ENCODE measurements at regions not wholly inside any gene's neighbourhood (a gene's known extent, or its start where the extent isn't known, plus 50 kb on each side); places are given as distances from the start of the nearest gene placed in this dataset.

DNA sequence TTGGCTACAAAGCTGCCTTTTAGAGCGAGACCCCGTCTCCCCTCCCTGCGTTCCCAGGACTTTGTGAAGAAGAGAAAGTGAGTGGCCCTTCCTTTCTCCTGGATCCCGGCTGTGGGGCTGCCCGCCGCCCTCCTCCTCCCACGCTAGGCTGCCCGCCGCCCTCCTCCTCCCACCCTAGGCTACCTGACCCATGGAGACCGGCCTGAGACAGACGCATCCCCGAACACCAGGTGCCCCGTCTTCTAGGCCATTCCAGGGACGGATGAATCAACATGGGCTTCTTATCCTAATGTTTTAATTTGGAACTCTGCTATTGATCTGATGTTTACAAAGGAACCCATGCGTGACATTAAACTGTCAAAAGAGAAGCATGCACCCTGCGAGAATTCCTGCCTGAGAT, 117.3 kb upstream of the LPCAT1 start:
- Histone ChIP-seq H3K27me3 (peaks cover 7 to 40% (median 24%) of the 10 kb centered on the region in 7 donors), H3K36me3 (no peaks in the 10 kb centered on the region), H3K4me1 (peaks cover 0 to 17% (median 7%) of the 10 kb centered on the region in 9 donors), H3K27ac (no peak overlapping the region), H3K9me3 (no peaks in the 10 kb centered on the region), H3K4me3 (no peak overlapping the region)
- DNase-seq (no peak), ATAC-seq (no peak)
- TF ChIP-seq, protein P1, sequence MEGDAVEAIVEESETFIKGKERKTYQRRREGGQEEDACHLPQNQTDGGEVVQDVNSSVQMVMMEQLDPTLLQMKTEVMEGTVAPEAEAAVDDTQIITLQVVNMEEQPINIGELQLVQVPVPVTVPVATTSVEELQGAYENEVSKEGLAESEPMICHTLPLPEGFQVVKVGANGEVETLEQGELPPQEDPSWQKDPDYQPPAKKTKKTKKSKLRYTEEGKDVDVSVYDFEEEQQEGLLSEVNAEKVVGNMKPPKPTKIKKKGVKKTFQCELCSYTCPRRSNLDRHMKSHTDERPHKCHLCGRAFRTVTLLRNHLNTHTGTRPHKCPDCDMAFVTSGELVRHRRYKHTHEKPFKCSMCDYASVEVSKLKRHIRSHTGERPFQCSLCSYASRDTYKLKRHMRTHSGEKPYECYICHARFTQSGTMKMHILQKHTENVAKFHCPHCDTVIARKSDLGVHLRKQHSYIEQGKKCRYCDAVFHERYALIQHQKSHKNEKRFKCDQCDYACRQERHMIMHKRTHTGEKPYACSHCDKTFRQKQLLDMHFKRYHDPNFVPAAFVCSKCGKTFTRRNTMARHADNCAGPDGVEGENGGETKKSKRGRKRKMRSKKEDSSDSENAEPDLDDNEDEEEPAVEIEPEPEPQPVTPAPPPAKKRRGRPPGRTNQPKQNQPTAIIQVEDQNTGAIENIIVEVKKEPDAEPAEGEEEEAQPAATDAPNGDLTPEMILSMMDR (IDR thresholded peaks at IDR 0.05) = no peak
- 76 to 78% methylated on average over 16 of the region's 16 CpGs for WGBS, 2 donors
- intact Hi-C loops (cut with DNase I) = loop anchor here in 8 of 10 donors (5.0 to 10.0 kb wide), 8 partner anchors 166 to 716 kb away; no protein-coding TSS in a partner anchor

DNA sequence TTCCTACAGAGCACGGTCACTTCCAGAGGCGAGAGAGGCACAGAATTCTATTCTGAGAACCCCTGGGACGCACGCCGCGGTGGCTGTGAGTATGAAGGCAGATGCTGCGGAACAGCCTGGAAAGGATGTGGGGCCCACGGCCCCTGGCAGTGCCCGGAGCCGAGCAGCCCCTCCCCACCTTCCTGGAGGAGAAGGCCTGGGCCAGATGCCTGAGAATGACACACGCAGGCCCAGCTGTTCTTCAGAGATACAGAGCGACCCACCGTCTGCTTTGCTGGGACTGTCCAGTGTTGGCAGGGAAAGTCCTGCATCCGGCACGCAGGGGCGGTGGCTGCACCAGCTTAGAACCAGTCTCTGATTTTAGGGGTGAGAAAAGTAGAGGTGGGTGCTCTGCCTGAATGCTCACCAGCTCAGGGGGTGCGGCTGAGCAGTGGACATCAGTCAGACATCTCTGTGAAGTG, 116.7 kb upstream of the LPCAT1 start:
- Histone ChIP-seq H3K27me3 (peaks cover 7 to 35% (median 24%) of the 10 kb centered on the region in 7 donors), H3K27ac (no peak overlapping the region), H3K9me3 (no peaks in the 10 kb centered on the region), H3K36me3 (no peaks in the 10 kb centered on the region), H3K4me1 (peaks cover 0 to 17% (median 7%) of the 10 kb centered on the region in 9 donors), H3K4me3 (no peak overlapping the region)
- TF ChIP-seq, protein P1 (IDR thresholded peaks at IDR 0.05) = no peak
- DNase-seq (no peak), ATAC-seq (no peak)
- intact Hi-C loops (cut with DNase I) = loop anchor here in 8 of 10 donors (5.0 to 10.0 kb wide), 8 partner anchors 166 to 716 kb away; no protein-coding TSS in a partner anchor
- 63 to 70% methylated on average over 17 of the region's 17 CpGs for WGBS, 2 donors

DNA sequence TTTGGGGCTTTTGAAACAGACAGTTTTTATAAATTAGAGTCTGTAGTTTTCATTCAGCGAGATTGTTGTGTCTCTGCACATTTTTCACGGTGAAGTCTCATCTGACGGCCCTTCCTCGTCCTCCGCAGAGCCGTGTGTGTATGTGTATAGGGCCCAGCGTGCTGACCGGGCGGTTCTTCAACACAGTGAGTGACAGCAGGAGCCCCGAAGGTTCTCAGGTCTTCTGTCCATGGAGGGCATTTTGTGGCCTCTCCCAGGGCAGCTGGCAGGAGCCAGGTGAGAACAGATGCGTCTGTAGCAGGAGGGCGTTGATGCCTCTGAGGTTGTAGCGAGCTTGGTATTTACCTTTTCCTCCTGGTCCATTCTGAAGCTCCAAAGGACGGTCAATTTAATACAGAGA, 116.0 kb upstream of the LPCAT1 start:
- H3K27me3 ChIP-seq = peaks cover 7 to 35% (median 24%) of the 10 kb centered on the region in 7 donors
- TF ChIP-seq, protein P1 (IDR thresholded peaks at IDR 0.05) = no peak
- H3K36me3 ChIP-seq = no peaks in the 10 kb centered on the region
- DNase-seq (no peak), ATAC-seq (no peak)
- WGBS, 2 donors = 89 to 92% methylated on average over 14 of the region's 14 CpGs
- intact Hi-C loops (cut with DNase I) = loop anchor here in 8 of 10 donors (5.0 to 10.0 kb wide), 8 partner anchors 165 to 715 kb away; no protein-coding TSS in a partner anchor
- no peak overlapping the region for H3K27ac ChIP-seq
- H3K4me1 ChIP-seq = peaks cover 0 to 12% (median 3%) of the 10 kb centered on the region in 9 donors
- H3K9me3 ChIP-seq = no peaks in the 10 kb centered on the region
- no peak overlapping the region for H3K4me3 ChIP-seq

DNA sequence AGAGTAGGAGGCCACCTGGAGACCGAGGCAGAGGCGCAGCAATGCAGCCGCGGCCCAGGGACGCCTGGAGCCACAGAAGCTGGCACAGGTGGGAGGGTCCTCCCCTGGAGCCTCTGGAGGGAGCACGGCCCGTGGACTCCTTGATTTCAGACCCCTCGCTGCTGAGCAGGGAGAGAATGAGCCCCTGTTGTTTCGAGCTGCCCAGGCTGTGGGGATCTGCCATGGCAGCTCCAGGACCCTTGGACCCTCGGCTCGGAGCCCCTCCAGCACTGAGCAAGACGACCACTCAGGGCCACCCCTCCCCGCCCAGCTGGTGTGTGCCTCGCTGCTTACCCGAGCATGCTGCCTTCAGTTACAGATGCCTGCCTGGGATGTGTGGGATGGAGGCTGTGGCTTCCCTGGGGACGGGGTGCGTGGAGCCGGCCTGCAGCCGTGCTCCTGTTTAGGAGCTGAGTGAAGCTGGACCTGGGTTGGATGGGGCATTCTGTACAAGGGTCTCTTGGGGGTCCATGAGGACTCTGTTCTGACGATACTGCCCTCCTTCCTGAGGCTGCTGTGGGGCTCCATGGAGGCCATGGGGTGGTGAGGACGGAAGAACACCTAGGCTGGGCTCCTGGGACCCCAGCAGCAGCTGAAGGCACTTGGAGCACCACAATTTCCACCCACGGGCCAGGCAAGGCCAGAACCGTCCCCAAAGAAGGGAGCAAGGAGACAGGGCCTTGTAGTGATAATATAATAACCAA, 115.1 kb upstream of the LPCAT1 start:
- TF ChIP-seq, protein P1 (IDR thresholded peaks at IDR 0.05) = no peak
- Histone ChIP-seq H3K4me3 (no peak overlapping the region), H3K36me3 (no peaks in the 10 kb centered on the region), H3K4me1 (peaks cover 0 to 13% (median 6%) of the 10 kb centered on the region in 9 donors), H3K9me3 (no peaks in the 10 kb centered on the region), H3K27ac (no peak overlapping the region), H3K27me3 (peaks cover 7 to 36% (median 23%) of the 10 kb centered on the region in 7 donors)
- intact Hi-C loops (cut with DNase I) = no loop called here
- DNase-seq = no peak
- whole genome bisulfite sequencing, 2 donors = 82 to 84% methylated on average over 23 of the region's 23 CpGs
- ATAC-seq = no peak

Measured in heart right ventricle (tissue), 16 donors.